B cell (primary cell): ENCODE measurements at regions not wholly inside any gene's neighbourhood (a gene's known extent, or its start where the extent isn't known, plus 50 kb on each side); places are given as distances from the start of the nearest gene placed in this dataset.

Experiments used
- ATAC-seq: fragments of 200-7000 bp; cut with Tn5 transposase; one replicate; pipeline ENCODE4 v1.10.0; 2021; ENCODE audit warnings: low read depth, mild to moderate bottlenecking, moderate number of reproducible peaks, moderate library complexity
- CTCF ChIA-PET: fragments of 350-600 bp; sonication (Branson Sonifier 250); formaldehyde crosslinking; loops from one replicate; lab custom pipeline; 2021; ENCODE audit warnings: antibody characterized with exemption, inconsistent platforms; lab: Charles Lee
- POLR2A ChIA-PET: fragments of 350-600 bp; sonication (Branson Sonifier 250); formaldehyde crosslinking; loops from one replicate; lab custom pipeline; 2021; ENCODE audit warnings: antibody characterized with exemption; lab: Charles Lee
- DNase-seq: peaks from one replicate; pipeline ENCODE4 v3.0.0; 2013
- H2AFZ ChIP-seq: 2 replicates; pipeline ENCODE4 v1.6.1; 2012; ENCODE audit warnings: mild to moderate bottlenecking, low read depth, low read length; ENCODE audit not compliant: insufficient read depth, poor library complexity, severe bottlenecking
- H3K27ac ChIP-seq, 2 donors: 1 replicate in 1 of 2; 2 replicates in 1 of 2; pipeline ENCODE4 v1.5.1; 2012 to 2013; ENCODE audit warnings: low read length in 2 of 2, mild to moderate bottlenecking in 2 of 2, moderate library complexity in 1 of 2
- H3K27me3 ChIP-seq, 4 experiments: fragments of 200-600 bp in 1 of 4; sonication (generic) in 1 of 4; replicated peaks in 1 of 4; 1 replicate in 2 of 4; 2 replicates in 2 of 4; pipeline versions ENCODE4 v1.6.1 to v1.7.0; 2013 to 2016; ENCODE audit warnings: low read length in 3 of 4, mild to moderate bottlenecking in 2 of 4, mixed read lengths in 1 of 4, moderate library complexity in 1 of 4; ENCODE audit not compliant: insufficient read depth in 4 of 4, control insufficient read depth in 3 of 4; ENCODE audit errors: control extremely low read depth in 1 of 4
- H3K36me3 ChIP-seq, 2 experiments: replicated peaks in 1 of 2; 1 replicate in 1 of 2; 2 replicates in 1 of 2; pipeline versions ENCODE4 v1.6.1 to v1.7.1; 2013; ENCODE audit warnings: low read length in 1 of 2; ENCODE audit not compliant: insufficient read depth in 2 of 2, control insufficient read depth in 1 of 2; ENCODE audit errors: control extremely low read depth in 1 of 2, extremely low read depth in 1 of 2
- H3K4me1 ChIP-seq, 2 donors: fragments of 200-600 bp in 1 of 2; sonication (generic) in 1 of 2; 1 replicate in 1 of 2; 2 replicates in 1 of 2; pipeline versions ENCODE4 v1.5.1 to v1.6.1; 2013 to 2017; ENCODE audit warnings: low read length in 2 of 2; ENCODE audit not compliant: control insufficient read depth in 2 of 2, insufficient read depth in 2 of 2
- H3K4me2 ChIP-seq: replicated peaks from 2 replicates; pipeline ENCODE3; 2012; ENCODE audit warnings: mild to moderate bottlenecking, low read depth, low read length; ENCODE audit not compliant: poor library complexity, severe bottlenecking
- H3K4me3 ChIP-seq, 5 experiments: fragments of 200-600 bp in 1 of 5; sonication (generic) in 1 of 5; 1 replicate in 3 of 5; 2 replicates in 2 of 5; pipeline versions ENCODE4 v1.5.1 to v1.7.0; 2011 to 2016; ENCODE audit warnings: low read length in 4 of 5, mild to moderate bottlenecking in 4 of 5, low read depth in 2 of 5, control low read depth in 1 of 5, moderate library complexity in 1 of 5; ENCODE audit not compliant: insufficient read depth in 1 of 5; ENCODE audit errors: control extremely low read depth in 1 of 5, extremely low read depth in 1 of 5
- H3K79me2 ChIP-seq: fragments of 200-600 bp; sonication (generic); one replicate; pipeline ENCODE4 v1.6.0; 2016; ENCODE audit warnings: low read length; ENCODE audit not compliant: control insufficient read depth, insufficient read depth
- H3K9ac ChIP-seq: fragments of 200-600 bp; sonication (generic); 2 replicates; pipeline ENCODE4 v1.6.1; 2017; ENCODE audit warnings: mild to moderate bottlenecking, low read length, moderate library complexity
- H3K9me3 ChIP-seq, 3 donors: one replicate each; pipeline versions ENCODE4 v1.6.1 to v1.7.1; 2013; ENCODE audit warnings: low read length in 2 of 3; ENCODE audit not compliant: control insufficient read depth in 2 of 3, insufficient read depth in 1 of 3; ENCODE audit errors: control extremely low read depth in 1 of 3
- H4K20me1 ChIP-seq: 2 replicates; pipeline ENCODE4 v1.6.0; 2012; ENCODE audit warnings: mild to moderate bottlenecking, low read length; ENCODE audit not compliant: insufficient read depth, control insufficient read depth, poor library complexity, severe bottlenecking
- H3K27ac Mint-ChIP-seq: one replicate; pipeline ENCODE4 v1.8.0; 2021; ENCODE audit warnings: mixed read lengths
- H3K27me3 Mint-ChIP-seq: one replicate; pipeline ENCODE4 v1.8.0; 2021; ENCODE audit warnings: mixed read lengths
- H3K4me1 Mint-ChIP-seq: one replicate; pipeline ENCODE4 v1.8.0; 2021; ENCODE audit warnings: mixed read lengths
- H3K4me3 Mint-ChIP-seq: one replicate; pipeline ENCODE4 v1.8.0; 2021; ENCODE audit warnings: mixed read lengths
- H3K9me3 Mint-ChIP-seq: one replicate; pipeline ENCODE4 v1.8.0; 2022; ENCODE audit warnings: mixed read lengths; ENCODE audit not compliant: insufficient read depth
- EZH2 ChIP-seq: IDR thresholded peaks from 2 replicates; pipeline ENCODE4 v1.6.1; 2012; ENCODE audit warnings: borderline replicate concordance, low read depth, mild to moderate bottlenecking, moderate library complexity, low read length; ENCODE audit not compliant: insufficient read depth, poor library complexity, severe bottlenecking
- WGBS: methylation state at CpG from one replicate; pipeline ENCODE4 v1.1.5; 2013; ENCODE audit warnings: missing lambda C conversion rate; ENCODE audit not compliant: insufficient coverage; 5-methylcytosine and 5-hydroxymethylcytosine counted together
- intact Hi-C: fragments of 100-400 bp; cut with micrococcal nuclease; formaldehyde crosslinking; loops from one replicate; pipeline ENCODE4 v1.10.0; 2022
- TF ChIP-seq, protein P1 (sequence below): fragments of 200-600 bp; IDR thresholded peaks from one replicate; pipeline ENCODE4 v1.8.0; 2022; ENCODE audit warnings: antibody characterized with exemption, mild to moderate bottlenecking

DNA sequence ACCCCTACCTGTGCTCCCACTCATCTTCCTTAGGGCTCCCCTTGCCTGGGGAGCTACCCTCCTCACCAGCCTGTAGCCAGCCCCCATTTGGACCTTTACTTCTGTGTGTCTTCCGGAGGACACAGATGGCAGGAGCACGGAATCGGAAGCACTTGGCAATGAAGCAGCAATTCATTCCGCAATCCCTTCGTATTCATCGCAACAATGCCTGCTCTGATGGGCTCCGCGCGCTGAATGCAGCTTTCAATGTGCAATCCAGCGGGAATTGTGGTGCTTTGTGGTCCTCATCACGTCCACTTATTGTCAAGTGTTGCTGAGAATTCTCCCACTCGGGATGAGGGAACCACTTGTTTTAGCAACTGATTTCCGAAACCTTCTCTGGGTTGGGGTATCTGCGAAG, 336.0 kb downstream of the DHX35 start:
- H3K36me3 ChIP-seq: no peaks in the 10 kb centered on the region
- CTCF ChIA-PET: no interaction called here
- no peak overlapping the region for H3K9ac ChIP-seq
- WGBS: 87% methylated on average over 14 of the region's 14 CpGs
- TF ChIP-seq, protein P1, sequence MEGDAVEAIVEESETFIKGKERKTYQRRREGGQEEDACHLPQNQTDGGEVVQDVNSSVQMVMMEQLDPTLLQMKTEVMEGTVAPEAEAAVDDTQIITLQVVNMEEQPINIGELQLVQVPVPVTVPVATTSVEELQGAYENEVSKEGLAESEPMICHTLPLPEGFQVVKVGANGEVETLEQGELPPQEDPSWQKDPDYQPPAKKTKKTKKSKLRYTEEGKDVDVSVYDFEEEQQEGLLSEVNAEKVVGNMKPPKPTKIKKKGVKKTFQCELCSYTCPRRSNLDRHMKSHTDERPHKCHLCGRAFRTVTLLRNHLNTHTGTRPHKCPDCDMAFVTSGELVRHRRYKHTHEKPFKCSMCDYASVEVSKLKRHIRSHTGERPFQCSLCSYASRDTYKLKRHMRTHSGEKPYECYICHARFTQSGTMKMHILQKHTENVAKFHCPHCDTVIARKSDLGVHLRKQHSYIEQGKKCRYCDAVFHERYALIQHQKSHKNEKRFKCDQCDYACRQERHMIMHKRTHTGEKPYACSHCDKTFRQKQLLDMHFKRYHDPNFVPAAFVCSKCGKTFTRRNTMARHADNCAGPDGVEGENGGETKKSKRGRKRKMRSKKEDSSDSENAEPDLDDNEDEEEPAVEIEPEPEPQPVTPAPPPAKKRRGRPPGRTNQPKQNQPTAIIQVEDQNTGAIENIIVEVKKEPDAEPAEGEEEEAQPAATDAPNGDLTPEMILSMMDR: no peak
- TF ChIP-seq EZH2: no peak
- peaks cover 0 to 3% (median 0%) of the 10 kb centered on the region in 4 experiments for H3K27me3 ChIP-seq
- Mint-ChIP-seq H3K27me3 (no peaks in the 10 kb centered on the region), H3K9me3 (no peaks in the 10 kb centered on the region), H3K4me3 (no peak overlapping the region), H3K27ac (no peak overlapping the region), H3K4me1 (peaks cover 5% of the 10 kb centered on the region)
- peaks cover 0 to 7% (median 0%) of the 10 kb centered on the region in 3 donors for H3K9me3 ChIP-seq
- no peak overlapping the region for H2AFZ ChIP-seq
- POLR2A ChIA-PET: no interaction called here
- no peak overlapping the region for H3K4me3 ChIP-seq
- no peaks in the 10 kb centered on the region for H3K79me2 ChIP-seq
- no peak overlapping the region for H3K4me2 ChIP-seq
- no peak overlapping the region for H3K27ac ChIP-seq
- DNase-seq (no peak), ATAC-seq (no peak)
- H4K20me1 ChIP-seq: no peaks in the 10 kb centered on the region
- intact Hi-C loops: no loop called here
- no peaks in the 10 kb centered on the region for H3K4me1 ChIP-seq

DNA sequence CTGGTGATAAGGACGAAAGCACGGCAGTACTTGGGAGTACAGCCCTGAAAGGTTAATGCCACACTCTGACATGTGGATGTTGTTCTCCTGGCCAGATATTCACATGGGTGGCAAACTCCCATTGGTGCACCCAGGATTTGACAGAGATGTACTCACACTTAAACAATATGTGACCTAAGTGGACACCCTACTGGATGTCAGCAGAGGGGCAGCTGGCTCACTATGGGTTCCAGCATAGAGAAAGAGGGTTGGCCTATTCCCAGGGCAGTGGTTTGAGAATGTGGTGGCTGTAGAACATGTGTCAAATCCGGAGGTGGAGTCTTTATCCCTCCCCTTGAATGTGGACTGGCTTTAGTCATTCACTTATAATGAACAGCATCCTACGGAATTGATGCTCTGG, 333.2 kb downstream of the DHX35 start:
- H3K27ac ChIP-seq: no peak overlapping the region
- H4K20me1 ChIP-seq: no peaks in the 10 kb centered on the region
- H3K4me2 ChIP-seq: no peak overlapping the region
- intact Hi-C loops: no loop called here
- ChIA-PET CTCF (no interaction called here), POLR2A (no interaction called here)
- peaks cover 0 to 7% (median 0%) of the 10 kb centered on the region in 3 donors for H3K9me3 ChIP-seq
- ATAC-seq: no peak
- H2AFZ ChIP-seq: no peak overlapping the region
- no peaks in the 10 kb centered on the region for H3K79me2 ChIP-seq
- no peaks in the 10 kb centered on the region for H3K36me3 ChIP-seq
- H3K4me1 Mint-ChIP-seq: no peaks in the 10 kb centered on the region
- no peak overlapping the region for H3K4me3 ChIP-seq
- no peak overlapping the region for H3K27ac Mint-ChIP-seq
- WGBS: 33% methylated on average over 2 of the region's 4 CpGs
- DNase-seq: no peak
- no peaks in the 10 kb centered on the region for H3K27me3 Mint-ChIP-seq
- no peaks in the 10 kb centered on the region for H3K9me3 Mint-ChIP-seq
- no peak overlapping the region for H3K4me3 Mint-ChIP-seq
- H3K9ac ChIP-seq: no peak overlapping the region
- TF ChIP-seq EZH2: no peak
- TF ChIP-seq, protein P1: no peak
- H3K27me3 ChIP-seq: peaks cover 0 to 3% (median 0%) of the 10 kb centered on the region in 4 experiments
- no peaks in the 10 kb centered on the region for H3K4me1 ChIP-seq
